Liver (tissue), 2 donors: ENCODE measurements at regions not wholly inside any gene's neighbourhood (a gene's known extent, or its start where the extent isn't known, plus 50 kb on each side); places are given as distances from the start of the nearest gene placed in this dataset.

ENCODE experiments used
- GABPA ChIP-seq, 2 donors: IDR thresholded peaks in 1 of 2; conservative IDR thresholded peaks in 1 of 2; 2 replicates each; pipeline ENCODE4 v1.6.1; 2016; ENCODE audit warnings: antibody characterized with exemption in 2 of 2, mild to moderate bottlenecking in 1 of 2, moderate library complexity in 1 of 2
- SP1 ChIP-seq: IDR thresholded peaks from 2 replicates; pipeline ENCODE4 v1.6.1; 2018; ENCODE audit warnings: antibody characterized with exemption, mild to moderate bottlenecking
- donor health status: healthy.

DNA sequence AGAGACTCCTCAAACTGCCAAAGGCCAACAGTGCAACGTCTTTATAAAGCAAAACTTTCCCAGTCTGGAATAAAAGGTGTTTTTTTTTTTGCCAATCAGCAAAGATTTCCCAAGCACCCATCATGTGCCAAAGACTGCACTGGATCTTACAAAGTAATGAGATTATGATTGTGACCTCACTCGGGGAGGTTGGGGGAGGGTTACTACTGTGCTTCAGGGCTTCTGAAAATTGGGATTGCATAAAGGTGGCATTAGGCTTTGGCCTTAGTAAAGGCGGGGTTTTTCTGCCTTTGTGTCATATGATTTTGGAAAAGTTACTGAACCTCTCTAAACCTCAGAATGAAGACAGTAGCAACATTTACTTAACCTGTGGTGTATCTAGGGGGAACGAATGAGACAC, 233.8 kb downstream of the DACT1 start:
- no peak for TF ChIP-seq GABPA (IDR thresholded peaks at IDR 0.05 in 1 of 2, conservative IDR thresholded peaks at IDR 0.05 in 1 of 2)
- TF ChIP-seq SP1, result no peak
